HepG2 (cell line): ENCODE measurements at regions not wholly inside any gene's neighbourhood (a gene's known extent, or its start where the extent isn't known, plus 50 kb on each side); places are given as distances from the start of the nearest gene placed in this dataset.

Experiments used
- CTCF ChIP-seq: sonication (generic); formaldehyde crosslinking; IDR thresholded peaks from 2 replicates; pipeline ENCODE4 v1.5.0; 2020; ENCODE audit warnings: mild to moderate bottlenecking, missing genetic modification reagents, moderate library complexity
- HMG20A ChIP-seq: IDR thresholded peaks from 2 replicates; pipeline ENCODE4 v1.6.1; 2016; ENCODE audit warnings: borderline replicate concordance
- PRDM15 ChIP-seq: sonication (generic); formaldehyde crosslinking; IDR thresholded peaks from 2 replicates; pipeline ENCODE4 v1.4.0; 2020; ENCODE audit warnings: missing genetic modification reagents
- SRF ChIP-seq: IDR thresholded peaks from 2 replicates; pipeline ENCODE4 v1.6.1; 2011; ENCODE audit warnings: mild to moderate bottlenecking, low read depth, low read length, moderate library complexity
- TAF1 ChIP-seq: sonication (generic); formaldehyde crosslinking; IDR thresholded peaks from 2 replicates; pipeline ENCODE4 v1.4.0; 2020; ENCODE audit warnings: missing genetic modification reagents
- TARDBP ChIP-seq: sonication (generic); formaldehyde crosslinking; IDR thresholded peaks from 2 replicates; pipeline ENCODE4 v1.8.0; 2022; ENCODE audit warnings: mild to moderate bottlenecking, missing genetic modification reagents
- TP53 ChIP-seq: sonication (generic); formaldehyde crosslinking; conservative IDR thresholded peaks from 2 replicates; pipeline ENCODE4 v1.4.0; 2020; ENCODE audit warnings: missing genetic modification reagents
- USF2 ChIP-seq, 2 experiments: sonication (generic) in 1 of 2; formaldehyde crosslinking in 1 of 2; IDR thresholded peaks; 2 replicates each; pipeline versions ENCODE4 v1.5.1 to v1.6.1; 2011 to 2020; ENCODE audit warnings: borderline replicate concordance in 1 of 2, low read depth in 1 of 2, low read length in 1 of 2, mild to moderate bottlenecking in 1 of 2, missing genetic modification reagents in 1 of 2, moderate library complexity in 1 of 2
- ZKSCAN1 ChIP-seq: fragments of 150-350 bp; IDR thresholded peaks from 2 replicates; pipeline ENCODE4 v1.6.1; 2014; ENCODE audit warnings: low read length
- ZNF558 ChIP-seq: sonication (generic); formaldehyde crosslinking; IDR thresholded peaks from 2 replicates; pipeline ENCODE4 v1.9.0; 2022; ENCODE audit warnings: mild to moderate bottlenecking, missing genetic modification reagents, borderline replicate concordance
- ZSCAN29 ChIP-seq: sonication (generic); formaldehyde crosslinking; conservative IDR thresholded peaks from 2 replicates; pipeline ENCODE4 v1.4.0; 2020; ENCODE audit warnings: mild to moderate bottlenecking, missing genetic modification reagents
- TF ChIP-seq, protein P1 (sequence below): sonication (generic); formaldehyde crosslinking; IDR thresholded peaks from 2 replicates; pipeline ENCODE4; 2020; ENCODE audit warnings: missing genetic modification reagents, mild to moderate bottlenecking, borderline replicate concordance

GRCh38 chr12:43066471-43066870, 476.9 kb upstream of the PRICKLE1 start:
- no peak for TF ChIP-seq CTCF (CRISPR knock-in tag)
- TF ChIP-seq, protein P1, sequence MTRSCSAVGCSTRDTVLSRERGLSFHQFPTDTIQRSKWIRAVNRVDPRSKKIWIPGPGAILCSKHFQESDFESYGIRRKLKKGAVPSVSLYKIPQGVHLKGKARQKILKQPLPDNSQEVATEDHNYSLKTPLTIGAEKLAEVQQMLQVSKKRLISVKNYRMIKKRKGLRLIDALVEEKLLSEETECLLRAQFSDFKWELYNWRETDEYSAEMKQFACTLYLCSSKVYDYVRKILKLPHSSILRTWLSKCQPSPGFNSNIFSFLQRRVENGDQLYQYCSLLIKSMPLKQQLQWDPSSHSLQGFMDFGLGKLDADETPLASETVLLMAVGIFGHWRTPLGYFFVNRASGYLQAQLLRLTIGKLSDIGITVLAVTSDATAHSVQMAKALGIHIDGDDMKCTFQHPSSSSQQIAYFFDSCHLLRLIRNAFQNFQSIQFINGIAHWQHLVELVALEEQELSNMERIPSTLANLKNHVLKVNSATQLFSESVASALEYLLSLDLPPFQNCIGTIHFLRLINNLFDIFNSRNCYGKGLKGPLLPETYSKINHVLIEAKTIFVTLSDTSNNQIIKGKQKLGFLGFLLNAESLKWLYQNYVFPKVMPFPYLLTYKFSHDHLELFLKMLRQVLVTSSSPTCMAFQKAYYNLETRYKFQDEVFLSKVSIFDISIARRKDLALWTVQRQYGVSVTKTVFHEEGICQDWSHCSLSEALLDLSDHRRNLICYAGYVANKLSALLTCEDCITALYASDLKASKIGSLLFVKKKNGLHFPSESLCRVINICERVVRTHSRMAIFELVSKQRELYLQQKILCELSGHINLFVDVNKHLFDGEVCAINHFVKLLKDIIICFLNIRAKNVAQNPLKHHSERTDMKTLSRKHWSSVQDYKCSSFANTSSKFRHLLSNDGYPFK (CRISPR knock-in tag): no peak
- TF ChIP-seq HMG20A (CRISPR knock-in tag): no peak
- no peak for TF ChIP-seq SRF
- TF ChIP-seq ZNF558 (CRISPR knock-in tag): no peak
- no peak for TF ChIP-seq ZKSCAN1
- no peak for TF ChIP-seq TP53 (CRISPR knock-in tag)
- TF ChIP-seq TARDBP (CRISPR knock-in tag): no peak
- TF ChIP-seq USF2 (IDR thresholded peaks at IDR 0.05; ENCODE audit: low read depth, low read length): no peak
- TF ChIP-seq USF2 (CRISPR knock-in tag; IDR thresholded peaks at IDR 0.05; ENCODE audit: borderline replicate concordance): no peak
- TF ChIP-seq TAF1 (CRISPR knock-in tag): no peak
- no peak for TF ChIP-seq ZSCAN29 (CRISPR knock-in tag)
- TF ChIP-seq PRDM15: no peak
